ENCODE measurements at regions not wholly inside any gene's neighbourhood (a gene's known extent, or its start where the extent isn't known, plus 50 kb on each side); places are given as distances from the start of the nearest gene placed in this dataset.

- no peak for DNase-seq
- ChIA-PET CTCF (no interaction called here), POLR2A (no interaction called here)
- ATAC-seq (ENCODE audit: low read depth) = no peak
- Mint-ChIP-seq H3K36me3 (ENCODE audit: low read depth) (no peaks in the 10 kb centered on the region), H3K27me3 (peaks cover 6% of the 10 kb centered on the region), H3K9me3 (no peaks in the 10 kb centered on the region), H3K27ac (no peak overlapping the region), H3K4me3 (no peak overlapping the region), H3K4me1 (peaks cover 10% of the 10 kb centered on the region)
- intact Hi-C loops (cut with micrococcal nuclease) = no loop called here
- TF ChIP-seq CTCF (IDR thresholded peaks at IDR 0.05) = no peak
Measured at GRCh38 chr17:73719588-73720071, 75.4 kb upstream of the SDK2 start.

- intact Hi-C loops (cut with micrococcal nuclease) = no loop called here
- ChIA-PET POLR2A (no interaction called here), CTCF (no interaction called here)
- TF ChIP-seq CTCF (IDR thresholded peaks at IDR 0.05) = no peak
- ATAC-seq (ENCODE audit: low read depth) (no peak), DNase-seq (no peak)
- peaks cover 10% of the 10 kb centered on the region for H3K4me1 Mint-ChIP-seq
- H3K27ac Mint-ChIP-seq = no peak overlapping the region
- H3K9me3 Mint-ChIP-seq = no peaks in the 10 kb centered on the region
- H3K27me3 Mint-ChIP-seq = peaks cover 6% of the 10 kb centered on the region
- no peaks in the 10 kb centered on the region for H3K36me3 Mint-ChIP-seq (ENCODE audit: low read depth)
- H3K4me3 Mint-ChIP-seq = no peak overlapping the region
Measured at GRCh38 chr17:73720187-73720834, 76.1 kb upstream of the SDK2 start.

GRCh38 chr17:73722165-73722564, 77.9 kb upstream of the SDK2 start:
- Mint-ChIP-seq H3K27ac (no peak overlapping the region), H3K9me3 (no peaks in the 10 kb centered on the region), H3K4me3 (no peak overlapping the region), H3K36me3 (ENCODE audit: low read depth) (no peaks in the 10 kb centered on the region), H3K27me3 (peaks cover 3% of the 10 kb centered on the region), H3K4me1 (peaks cover 10% of the 10 kb centered on the region)
- DNase-seq = no peak
- no peak for ATAC-seq (ENCODE audit: low read depth)
- TF ChIP-seq CTCF (IDR thresholded peaks at IDR 0.05) = no peak
- CTCF ChIA-PET = no interaction called here
- POLR2A ChIA-PET = interaction anchor here (0.6 kb wide), 1 partner anchor 531 kb away, joined by 3 read pairs; no protein-coding TSS in a partner anchor
- intact Hi-C loops (cut with micrococcal nuclease) = no loop called here

GRCh38 chr17:73723317-73723716, 79.1 kb upstream of the SDK2 start:
- Mint-ChIP-seq H3K36me3 (ENCODE audit: low read depth) (no peaks in the 10 kb centered on the region), H3K27ac (no peak overlapping the region), H3K9me3 (no peaks in the 10 kb centered on the region), H3K4me1 (peaks cover 10% of the 10 kb centered on the region), H3K4me3 (no peak overlapping the region), H3K27me3 (peaks cover 8% of the 10 kb centered on the region)
- TF ChIP-seq CTCF (IDR thresholded peaks at IDR 0.05) = no peak
- intact Hi-C loops (cut with micrococcal nuclease) = no loop called here
- CTCF ChIA-PET = no interaction called here
- POLR2A ChIA-PET = no interaction called here
- ATAC-seq (ENCODE audit: low read depth) (no peak), DNase-seq (no peak)

- intact Hi-C loops (cut with micrococcal nuclease) = no loop called here
- no peak for TF ChIP-seq CTCF (IDR thresholded peaks at IDR 0.05)
- H3K4me1 Mint-ChIP-seq = peaks cover 10% of the 10 kb centered on the region
- ChIA-PET CTCF (no interaction called here), POLR2A (no interaction called here)
- H3K27me3 Mint-ChIP-seq = peaks cover 8% of the 10 kb centered on the region
- DNase-seq = no peak
- no peak overlapping the region for H3K27ac Mint-ChIP-seq
- no peak overlapping the region for H3K4me3 Mint-ChIP-seq
- no peaks in the 10 kb centered on the region for H3K36me3 Mint-ChIP-seq (ENCODE audit: low read depth)
- ATAC-seq (ENCODE audit: low read depth) = no peak
- H3K9me3 Mint-ChIP-seq = no peaks in the 10 kb centered on the region
Measured at GRCh38 chr17:73724341-73724740, 80.1 kb upstream of the SDK2 start.
